ENCODE measurements at regions not wholly inside any gene's neighbourhood (a gene's known extent, or its start where the extent isn't known, plus 50 kb on each side); places are given as distances from the start of the nearest gene placed in this dataset.

GRCh38 chr18:30889519-30890301 is 152.8 kb downstream of the DSC3 start:
- WGBS, 2 experiments (ENCODE audit: insufficient coverage in 2 of 2): 48 to 62% methylated on average over 4 to 5 of the region's 5 CpGs
- Histone ChIP-seq H3K9me3 (ENCODE audit: control insufficient read depth, low read length) (no peaks in the 10 kb centered on the region), H3K4me3 (ENCODE audit: extremely low read depth, insufficient read depth, low read length, poor library complexity, severe bottlenecking) (no peak overlapping the region), H3K27ac (ENCODE audit: low read depth, low read length, severe bottlenecking) (no peak overlapping the region), H3K4me1 (ENCODE audit: control insufficient read depth, insufficient read depth, low read length, poor library complexity, severe bottlenecking) (no peaks in the 10 kb centered on the region), H3K36me3 (ENCODE audit: control insufficient read depth, insufficient read depth, low read length) (no peaks in the 10 kb centered on the region)

DNA sequence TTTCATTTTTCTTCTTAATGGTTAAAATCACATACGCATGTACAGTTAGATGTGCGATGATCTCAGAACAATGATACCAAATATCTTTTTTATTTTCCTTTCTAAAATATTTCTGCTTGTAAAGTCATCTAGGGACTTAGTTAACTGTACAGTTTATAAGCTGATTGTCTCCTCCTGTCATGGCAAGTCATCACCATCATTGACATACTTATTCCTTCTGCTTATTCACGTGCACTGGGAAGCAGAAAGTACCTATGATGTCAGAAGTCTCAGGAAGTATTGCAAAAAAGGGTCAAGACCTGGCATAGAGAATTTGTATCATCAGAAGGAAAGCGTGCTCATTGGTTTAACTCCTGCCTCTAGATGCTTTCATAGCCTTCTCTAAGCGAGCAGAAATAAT is 154.2 kb downstream of the DSC3 start:
- 86 to 89% methylated on average over 3 of the region's 5 CpGs for WGBS, 2 experiments (ENCODE audit: insufficient coverage in 2 of 2)
- no peak overlapping the region for H3K27ac ChIP-seq (ENCODE audit: low read depth, low read length, severe bottlenecking)
- no peaks in the 10 kb centered on the region for H3K9me3 ChIP-seq (ENCODE audit: control insufficient read depth, low read length)
- H3K36me3 ChIP-seq (ENCODE audit: control insufficient read depth, insufficient read depth, low read length): no peaks in the 10 kb centered on the region
- no peaks in the 10 kb centered on the region for H3K4me1 ChIP-seq (ENCODE audit: control insufficient read depth, insufficient read depth, low read length, poor library complexity, severe bottlenecking)
- H3K4me3 ChIP-seq (ENCODE audit: extremely low read depth, insufficient read depth, low read length, poor library complexity, severe bottlenecking): no peak overlapping the region

- no peaks in the 10 kb centered on the region for H3K9me3 ChIP-seq (ENCODE audit: control insufficient read depth, low read length)
- WGBS, 2 experiments (ENCODE audit: insufficient coverage in 2 of 2): 80% methylated on average over 1 of the region's 4 CpGs; no CpG with 5 or more reads in 1 of the 2 experiments
- H3K4me3 ChIP-seq (ENCODE audit: extremely low read depth, insufficient read depth, low read length, poor library complexity, severe bottlenecking): no peak overlapping the region
- H3K27ac ChIP-seq (ENCODE audit: low read depth, low read length, severe bottlenecking): no peak overlapping the region
- H3K4me1 ChIP-seq (ENCODE audit: control insufficient read depth, insufficient read depth, low read length, poor library complexity, severe bottlenecking): no peaks in the 10 kb centered on the region
- no peaks in the 10 kb centered on the region for H3K36me3 ChIP-seq (ENCODE audit: control insufficient read depth, insufficient read depth, low read length)
Observed at GRCh38 chr18:30886998-30887397, 155.5 kb downstream of the DSC3 start.

DNA sequence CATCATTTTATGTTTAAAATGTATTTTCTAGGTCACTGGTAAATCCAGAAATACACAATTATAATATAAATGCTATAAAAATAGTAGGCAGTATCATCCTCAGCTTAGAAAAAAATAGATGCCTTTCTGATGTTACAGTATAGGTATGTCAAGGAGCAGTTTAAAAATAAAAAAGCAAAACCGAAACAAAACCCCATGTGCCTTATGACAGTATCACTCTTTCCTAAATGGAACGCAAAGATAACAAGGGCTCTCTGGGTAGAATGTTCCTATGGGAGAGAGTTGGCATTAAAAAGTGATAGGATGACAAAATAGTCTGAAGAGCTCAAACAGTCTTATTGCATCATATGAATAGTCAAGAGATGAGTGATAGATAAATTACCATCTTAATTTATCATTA is 172.1 kb downstream of the DSC3 start:
- Histone ChIP-seq H3K9me3 (ENCODE audit: control insufficient read depth, low read length) (no peaks in the 10 kb centered on the region), H3K27ac (ENCODE audit: low read depth, low read length, severe bottlenecking) (no peak overlapping the region), H3K4me1 (ENCODE audit: control insufficient read depth, insufficient read depth, low read length, poor library complexity, severe bottlenecking) (no peaks in the 10 kb centered on the region), H3K36me3 (ENCODE audit: control insufficient read depth, insufficient read depth, low read length) (no peaks in the 10 kb centered on the region), H3K4me3 (ENCODE audit: extremely low read depth, insufficient read depth, low read length, poor library complexity, severe bottlenecking) (no peak overlapping the region)
- no CpG with 5 or more reads among the region's 2 CpGs for WGBS, 2 experiments (ENCODE audit: insufficient coverage in 2 of 2)

DNA sequence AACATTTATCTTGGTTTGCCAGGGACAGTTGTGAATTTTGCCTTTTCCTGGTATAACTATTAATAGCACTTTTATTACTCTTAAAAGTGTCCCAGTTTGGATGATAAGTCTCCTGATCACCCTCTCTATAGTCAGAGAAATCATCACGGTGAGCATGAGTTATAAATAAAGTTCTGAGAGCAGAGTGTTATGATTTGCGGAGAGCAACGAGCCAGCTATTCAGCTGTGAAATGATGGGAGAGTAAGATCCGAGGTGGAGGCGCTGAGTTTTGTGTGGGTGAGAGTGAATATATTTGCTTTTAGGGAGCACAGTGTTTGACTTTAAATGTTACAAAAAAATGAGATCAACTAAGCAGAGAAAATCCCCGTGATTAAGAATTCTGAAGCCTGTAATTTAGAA is 179.6 kb downstream of the DSC3 start:
- WGBS, 2 experiments (ENCODE audit: insufficient coverage in 2 of 2): 84 to 100% methylated on average over 4 to 5 of the region's 6 CpGs
- no peak overlapping the region for H3K4me3 ChIP-seq (ENCODE audit: extremely low read depth, insufficient read depth, low read length, poor library complexity, severe bottlenecking)
- H3K4me1 ChIP-seq (ENCODE audit: control insufficient read depth, insufficient read depth, low read length, poor library complexity, severe bottlenecking): no peaks in the 10 kb centered on the region
- no peak overlapping the region for H3K27ac ChIP-seq (ENCODE audit: low read depth, low read length, severe bottlenecking)
- no peaks in the 10 kb centered on the region for H3K9me3 ChIP-seq (ENCODE audit: control insufficient read depth, low read length)
- no peaks in the 10 kb centered on the region for H3K36me3 ChIP-seq (ENCODE audit: control insufficient read depth, insufficient read depth, low read length)

- H3K9me3 ChIP-seq (ENCODE audit: control insufficient read depth, low read length): no peaks in the 10 kb centered on the region
- no peaks in the 10 kb centered on the region for H3K4me1 ChIP-seq (ENCODE audit: control insufficient read depth, insufficient read depth, low read length, poor library complexity, severe bottlenecking)
- no peak overlapping the region for H3K4me3 ChIP-seq (ENCODE audit: extremely low read depth, insufficient read depth, low read length, poor library complexity, severe bottlenecking)
- no peak overlapping the region for H3K27ac ChIP-seq (ENCODE audit: low read depth, low read length, severe bottlenecking)
- H3K36me3 ChIP-seq (ENCODE audit: control insufficient read depth, insufficient read depth, low read length): no peaks in the 10 kb centered on the region
- 79 to 92% methylated on average over 2 of the region's 3 CpGs for WGBS, 2 experiments (ENCODE audit: insufficient coverage in 2 of 2)
Observed at GRCh38 chr18:30860741-30861140, 181.8 kb downstream of the DSC3 start.

GRCh38 chr18:30859036-30859435 is 183.5 kb downstream of the DSC3 start:
- 88 to 89% methylated on average over 3 of the region's 3 CpGs for WGBS, 2 experiments (ENCODE audit: insufficient coverage in 2 of 2)
- no peak overlapping the region for H3K4me3 ChIP-seq (ENCODE audit: extremely low read depth, insufficient read depth, low read length, poor library complexity, severe bottlenecking)
- H3K36me3 ChIP-seq (ENCODE audit: control insufficient read depth, insufficient read depth, low read length): no peaks in the 10 kb centered on the region
- H3K4me1 ChIP-seq (ENCODE audit: control insufficient read depth, insufficient read depth, low read length, poor library complexity, severe bottlenecking): no peaks in the 10 kb centered on the region
- H3K27ac ChIP-seq (ENCODE audit: low read depth, low read length, severe bottlenecking): no peak overlapping the region
- no peaks in the 10 kb centered on the region for H3K9me3 ChIP-seq (ENCODE audit: control insufficient read depth, low read length)

DNA sequence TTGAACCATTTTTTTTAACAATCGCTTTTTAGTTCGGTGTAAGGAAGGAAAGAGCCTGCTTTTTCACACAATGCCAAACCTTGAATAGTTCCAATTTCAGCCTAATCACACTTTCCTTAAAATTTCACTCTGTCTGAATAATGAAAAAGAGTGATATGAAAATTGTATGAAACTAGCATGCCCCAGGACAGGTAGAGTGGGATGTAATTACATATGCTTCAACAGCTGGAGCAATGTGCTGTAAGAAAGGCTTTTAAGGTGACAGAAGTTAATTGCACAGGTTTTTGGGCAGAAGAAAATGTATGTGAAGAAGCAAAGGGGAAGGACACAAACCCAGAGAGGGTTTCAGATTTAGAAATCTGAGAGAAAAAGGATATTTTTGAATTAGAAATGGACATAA is 184.0 kb downstream of the DSC3 start:
- Histone ChIP-seq H3K4me1 (ENCODE audit: control insufficient read depth, insufficient read depth, low read length, poor library complexity, severe bottlenecking) (no peaks in the 10 kb centered on the region), H3K9me3 (ENCODE audit: control insufficient read depth, low read length) (no peaks in the 10 kb centered on the region), H3K27ac (ENCODE audit: low read depth, low read length, severe bottlenecking) (no peak overlapping the region), H3K4me3 (ENCODE audit: extremely low read depth, insufficient read depth, low read length, poor library complexity, severe bottlenecking) (no peak overlapping the region), H3K36me3 (ENCODE audit: control insufficient read depth, insufficient read depth, low read length) (no peaks in the 10 kb centered on the region)
- WGBS, 2 experiments (ENCODE audit: insufficient coverage in 2 of 2): 90 to 100% methylated on average over 2 of the region's 2 CpGs

DNA sequence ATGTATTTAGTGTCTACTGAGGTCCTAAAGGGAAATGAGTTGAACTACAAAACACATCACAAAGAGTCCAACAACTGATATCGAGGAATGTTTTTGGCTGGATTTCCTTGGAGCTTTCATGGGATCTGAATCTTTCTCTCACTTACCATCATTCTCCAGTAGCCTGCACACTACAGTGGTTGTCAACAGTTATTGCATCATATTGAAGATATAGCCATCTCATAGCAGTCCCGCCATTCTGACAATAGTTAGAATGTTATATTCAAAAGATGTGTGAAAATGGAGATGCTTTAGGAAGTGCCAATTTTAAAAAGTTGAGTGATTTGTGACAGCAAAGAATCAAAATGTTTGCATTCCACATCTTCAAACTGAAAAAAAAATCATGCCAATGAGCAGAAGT is 186.8 kb downstream of the DSC3 start:
- Histone ChIP-seq H3K4me1 (ENCODE audit: control insufficient read depth, insufficient read depth, low read length, poor library complexity, severe bottlenecking) (no peaks in the 10 kb centered on the region), H3K4me3 (ENCODE audit: extremely low read depth, insufficient read depth, low read length, poor library complexity, severe bottlenecking) (no peak overlapping the region)
- WGBS, 2 experiments (ENCODE audit: insufficient coverage in 2 of 2): no CpG with 5 or more reads among the region's 2 CpGs

GRCh38 chr18:30852980-30853379 is 189.6 kb downstream of the DSC3 start:
- no peaks in the 10 kb centered on the region for H3K9me3 ChIP-seq (ENCODE audit: control insufficient read depth, low read length)
- H3K4me1 ChIP-seq (ENCODE audit: control insufficient read depth, insufficient read depth, low read length, poor library complexity, severe bottlenecking): no peaks in the 10 kb centered on the region
- no peak overlapping the region for H3K27ac ChIP-seq (ENCODE audit: low read depth, low read length, severe bottlenecking)
- H3K4me3 ChIP-seq (ENCODE audit: extremely low read depth, insufficient read depth, low read length, poor library complexity, severe bottlenecking): no peak overlapping the region
- H3K36me3 ChIP-seq (ENCODE audit: control insufficient read depth, insufficient read depth, low read length): no peaks in the 10 kb centered on the region

More for the DNA sequence above, 186.8 kb downstream of the DSC3 start:
- no peaks in the 10 kb centered on the region for H3K36me3 ChIP-seq (ENCODE audit: control insufficient read depth, insufficient read depth, low read length)
- no peak overlapping the region for H3K27ac ChIP-seq (ENCODE audit: low read depth, low read length, severe bottlenecking)
- no peaks in the 10 kb centered on the region for H3K9me3 ChIP-seq (ENCODE audit: control insufficient read depth, low read length)

DNA sequence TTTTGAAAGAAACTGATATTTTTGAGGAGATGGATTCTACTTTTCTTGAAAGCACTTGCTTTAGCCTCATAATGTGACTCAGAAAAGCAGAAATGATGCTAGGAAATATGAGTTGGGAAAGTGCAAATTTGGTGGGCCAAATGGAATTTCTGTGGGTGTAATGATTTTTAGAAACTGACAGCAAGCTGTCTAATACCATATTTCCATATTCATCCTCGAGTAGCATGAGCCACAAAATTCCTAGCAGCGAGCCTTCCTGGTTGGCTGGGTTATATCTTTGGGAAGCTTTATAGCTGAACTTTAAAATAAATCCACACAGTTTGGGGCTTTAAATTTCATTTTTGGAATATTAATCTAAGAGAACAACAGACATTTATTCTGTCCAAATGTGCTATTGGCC is 190.0 kb downstream of the DSC3 start:
- H3K4me1 ChIP-seq (ENCODE audit: control insufficient read depth, insufficient read depth, low read length, poor library complexity, severe bottlenecking): no peaks in the 10 kb centered on the region
- no peak overlapping the region for H3K27ac ChIP-seq (ENCODE audit: low read depth, low read length, severe bottlenecking)
- H3K36me3 ChIP-seq (ENCODE audit: control insufficient read depth, insufficient read depth, low read length): no peaks in the 10 kb centered on the region
- WGBS, 2 experiments (ENCODE audit: insufficient coverage in 2 of 2): no CpG with 5 or more reads among the region's 2 CpGs
- H3K4me3 ChIP-seq (ENCODE audit: extremely low read depth, insufficient read depth, low read length, poor library complexity, severe bottlenecking): no peak overlapping the region
- no peaks in the 10 kb centered on the region for H3K9me3 ChIP-seq (ENCODE audit: control insufficient read depth, low read length)
